Neural progenitor cell (in vitro differentiated cells): ENCODE measurements at regions not wholly inside any gene's neighbourhood (a gene's known extent, or its start where the extent isn't known, plus 50 kb on each side); places are given as distances from the start of the nearest gene placed in this dataset.

Experiments
- DNase-seq: peaks from one replicate; pipeline ENCODE4 v3.0.0-alpha.2; 2016; ENCODE audit warnings: low spot score
- H2AFZ ChIP-seq: fragments of 200-600 bp; sonication (generic); replicated peaks from 2 replicates; pipeline ENCODE4 v1.6.1; 2016; ENCODE audit warnings: antibody characterized with exemption
- H3F3A ChIP-seq: fragments of 200-600 bp; sonication (generic); 2 replicates; pipeline ENCODE4 v1.6.1; 2016; ENCODE audit warnings: antibody characterized with exemption, low read depth
- H3K27ac ChIP-seq: fragments of 200-600 bp; sonication (generic); 2 replicates; pipeline ENCODE4 v1.5.1; 2016; ENCODE audit warnings: mild to moderate bottlenecking
- H3K27me3 ChIP-seq: fragments of 200-600 bp; sonication (generic); 2 replicates; pipeline ENCODE4 v1.6.1; 2016; ENCODE audit warnings: mild to moderate bottlenecking, moderate library complexity
- H3K36me3 ChIP-seq: fragments of 200-600 bp; sonication (generic); 2 replicates; pipeline ENCODE4 v1.5.1; 2016
- H3K4me1 ChIP-seq: fragments of 200-600 bp; sonication (generic); 2 replicates; pipeline ENCODE4 v1.6.1; 2016; ENCODE audit warnings: mixed run types
- H3K4me2 ChIP-seq: fragments of 200-600 bp; sonication (generic); 2 replicates; pipeline ENCODE4 v1.6.1; 2016
- H3K4me3 ChIP-seq: fragments of 200-600 bp; sonication (generic); 2 replicates; pipeline ENCODE4 v1.5.1; 2016
- H3K79me2 ChIP-seq: fragments of 200-600 bp; sonication (generic); 2 replicates; pipeline ENCODE4 v1.6.1; 2016; ENCODE audit warnings: low read depth
- H3K9ac ChIP-seq: fragments of 200-600 bp; sonication (generic); 2 replicates; pipeline ENCODE4 v1.6.1; 2016
- H3K9me3 ChIP-seq: fragments of 200-600 bp; sonication (generic); 2 replicates; pipeline ENCODE4 v1.5.1; 2016; ENCODE audit warnings: low read depth
- H4K20me1 ChIP-seq: fragments of 200-600 bp; sonication (generic); 2 replicates; pipeline ENCODE4 v1.6.1; 2016; ENCODE audit warnings: low read depth
- H3K27ac Mint-ChIP-seq: 3 replicates; pipeline ENCODE4 v1.8.0; 2021; ENCODE audit warnings: mixed read lengths
- H3K27me3 Mint-ChIP-seq: 2 replicates; pipeline ENCODE4 v1.8.0; 2022; ENCODE audit warnings: low read depth, mild to moderate bottlenecking, inconsistent platforms, moderate library complexity, mixed read lengths; ENCODE audit not compliant: insufficient read depth
- H3K36me3 Mint-ChIP-seq: 3 replicates; pipeline ENCODE4 v1.8.0; 2021; ENCODE audit warnings: mixed read lengths
- H3K4me1 Mint-ChIP-seq: 3 replicates; pipeline ENCODE4 v1.8.0; 2021; ENCODE audit warnings: mixed read lengths
- H3K4me3 Mint-ChIP-seq: 3 replicates; pipeline ENCODE4 v1.8.0; 2021; ENCODE audit warnings: mild to moderate bottlenecking, moderate library complexity, mixed read lengths
- H3K9me3 Mint-ChIP-seq: 3 replicates; pipeline ENCODE4 v1.8.0; 2020; ENCODE audit warnings: mixed read lengths
- EZH2 ChIP-seq: fragments of 200-600 bp; sonication (generic); IDR thresholded peaks from 2 replicates; pipeline ENCODE4 v1.6.1; 2017; ENCODE audit warnings: antibody characterized with exemption, mild to moderate bottlenecking, moderate library complexity
- EZH2phosphoT487 ChIP-seq: fragments of 200-600 bp; sonication (generic); IDR thresholded peaks from 2 replicates; pipeline ENCODE4 v1.6.1; 2017; ENCODE audit warnings: antibody characterized with exemption
- TF ChIP-seq, protein P1 (sequence below): fragments of 200-600 bp; sonication (generic); IDR thresholded peaks from 2 replicates; pipeline ENCODE4 v1.5.1; 2017; ENCODE audit warnings: antibody characterized with exemption, mild to moderate bottlenecking

DNA sequence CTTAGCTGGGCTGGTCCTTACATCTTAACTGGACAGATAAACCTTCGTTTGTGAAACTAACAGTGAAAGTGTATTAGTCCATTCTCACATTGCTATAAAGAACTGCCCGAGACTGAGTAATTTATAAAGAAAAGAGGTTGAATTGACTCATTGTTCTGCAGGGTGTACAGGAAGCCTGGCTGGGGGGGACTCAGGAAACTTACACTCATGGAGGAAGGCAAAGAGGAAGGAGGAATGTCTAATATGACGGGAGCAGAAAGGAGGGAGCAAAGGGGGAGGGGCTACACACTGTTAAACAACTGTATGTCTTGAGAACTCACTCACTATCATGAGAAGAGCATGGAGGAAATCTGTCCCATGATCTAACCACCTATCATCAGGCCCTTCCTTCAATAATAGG lies 1566.5 kb upstream of the PCDH7 start:
- Mint-ChIP-seq H3K4me1 (no peaks in the 10 kb centered on the region), H3K36me3 (no peaks in the 10 kb centered on the region), H3K4me3 (no peak overlapping the region), H3K27me3 (no peaks in the 10 kb centered on the region), H3K27ac (no peak overlapping the region), H3K9me3 (peaks cover 2% of the 10 kb centered on the region)
- no peaks in the 10 kb centered on the region for H4K20me1 ChIP-seq
- H3K79me2 ChIP-seq, result no peaks in the 10 kb centered on the region
- H3K27ac ChIP-seq, result no peak overlapping the region
- H3F3A ChIP-seq, result no peaks in the 10 kb centered on the region
- no peaks in the 10 kb centered on the region for H3K36me3 ChIP-seq
- H3K9me3 ChIP-seq, result no peaks in the 10 kb centered on the region
- H3K4me2 ChIP-seq, result no peak overlapping the region
- no peak overlapping the region for H3K9ac ChIP-seq
- H3K4me1 ChIP-seq, result no peaks in the 10 kb centered on the region
- DNase-seq, result no peak
- no peak overlapping the region for H2AFZ ChIP-seq
- H3K27me3 ChIP-seq, result no peaks in the 10 kb centered on the region
- TF ChIP-seq EZH2phosphoT487, result no peak
- TF ChIP-seq, protein P1, sequence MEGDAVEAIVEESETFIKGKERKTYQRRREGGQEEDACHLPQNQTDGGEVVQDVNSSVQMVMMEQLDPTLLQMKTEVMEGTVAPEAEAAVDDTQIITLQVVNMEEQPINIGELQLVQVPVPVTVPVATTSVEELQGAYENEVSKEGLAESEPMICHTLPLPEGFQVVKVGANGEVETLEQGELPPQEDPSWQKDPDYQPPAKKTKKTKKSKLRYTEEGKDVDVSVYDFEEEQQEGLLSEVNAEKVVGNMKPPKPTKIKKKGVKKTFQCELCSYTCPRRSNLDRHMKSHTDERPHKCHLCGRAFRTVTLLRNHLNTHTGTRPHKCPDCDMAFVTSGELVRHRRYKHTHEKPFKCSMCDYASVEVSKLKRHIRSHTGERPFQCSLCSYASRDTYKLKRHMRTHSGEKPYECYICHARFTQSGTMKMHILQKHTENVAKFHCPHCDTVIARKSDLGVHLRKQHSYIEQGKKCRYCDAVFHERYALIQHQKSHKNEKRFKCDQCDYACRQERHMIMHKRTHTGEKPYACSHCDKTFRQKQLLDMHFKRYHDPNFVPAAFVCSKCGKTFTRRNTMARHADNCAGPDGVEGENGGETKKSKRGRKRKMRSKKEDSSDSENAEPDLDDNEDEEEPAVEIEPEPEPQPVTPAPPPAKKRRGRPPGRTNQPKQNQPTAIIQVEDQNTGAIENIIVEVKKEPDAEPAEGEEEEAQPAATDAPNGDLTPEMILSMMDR, result no peak
- TF ChIP-seq EZH2, result no peak
- no peak overlapping the region for H3K4me3 ChIP-seq

DNA sequence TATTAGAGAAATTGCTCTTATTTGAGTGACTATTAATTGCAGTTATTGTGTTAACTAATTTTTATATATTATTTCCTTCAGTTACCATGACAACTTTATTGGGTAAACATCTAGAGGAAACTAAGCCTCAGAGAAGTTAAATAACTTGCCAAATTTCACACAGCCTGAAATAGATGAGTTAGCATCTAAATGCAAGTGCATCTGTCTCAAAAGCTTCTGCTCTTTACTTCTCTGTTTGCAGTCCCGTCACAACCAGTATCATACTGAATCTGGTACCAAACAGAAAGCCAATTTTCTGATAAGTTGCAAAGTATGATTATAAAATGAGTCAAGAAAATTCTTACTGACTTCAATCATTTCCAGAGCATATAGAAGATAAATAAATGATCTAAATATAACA lies 1544.9 kb upstream of the PCDH7 start:
- no peak overlapping the region for H3K4me3 Mint-ChIP-seq
- no peaks in the 10 kb centered on the region for H3K36me3 Mint-ChIP-seq
- no peak for TF ChIP-seq EZH2phosphoT487
- TF ChIP-seq, protein P1, result no peak
- TF ChIP-seq EZH2, result no peak
- no peak for DNase-seq
- Histone ChIP-seq H3K79me2 (no peaks in the 10 kb centered on the region), H3K4me2 (no peak overlapping the region), H4K20me1 (no peaks in the 10 kb centered on the region), H3K4me3 (no peak overlapping the region), H2AFZ (no peak overlapping the region), H3F3A (no peaks in the 10 kb centered on the region), H3K27me3 (no peaks in the 10 kb centered on the region), H3K27ac (no peak overlapping the region), H3K4me1 (peaks cover 3% of the 10 kb centered on the region), H3K9ac (no peak overlapping the region), H3K9me3 (no peaks in the 10 kb centered on the region), H3K36me3 (no peaks in the 10 kb centered on the region)
- H3K9me3 Mint-ChIP-seq, result peaks cover 6% of the 10 kb centered on the region
- H3K27ac Mint-ChIP-seq, result no peak overlapping the region
- H3K4me1 Mint-ChIP-seq, result no peaks in the 10 kb centered on the region
- no peaks in the 10 kb centered on the region for H3K27me3 Mint-ChIP-seq

DNA sequence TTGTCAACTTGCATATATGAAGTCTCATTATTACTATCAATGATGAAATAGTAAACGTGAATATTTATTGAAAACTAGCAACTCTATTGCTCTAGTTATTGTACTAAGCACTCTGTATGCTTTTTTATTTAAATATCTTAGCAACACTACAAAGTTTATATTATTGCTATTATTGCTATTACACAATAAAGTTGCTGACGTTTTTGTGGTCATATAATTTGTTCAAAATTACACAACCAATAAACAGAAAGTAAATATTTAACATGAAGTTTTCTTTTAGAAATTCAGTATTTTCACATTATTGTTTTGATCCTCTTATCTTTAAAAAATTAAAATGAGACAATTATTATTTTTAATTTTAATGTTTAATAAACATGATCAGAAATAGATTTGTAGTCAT lies 1521.1 kb upstream of the PCDH7 start:
- Histone ChIP-seq H3K27me3 (no peaks in the 10 kb centered on the region), H3K4me2 (no peak overlapping the region), H3K4me1 (no peaks in the 10 kb centered on the region), H4K20me1 (no peaks in the 10 kb centered on the region), H3F3A (no peaks in the 10 kb centered on the region), H3K79me2 (no peaks in the 10 kb centered on the region), H2AFZ (no peak overlapping the region), H3K4me3 (no peak overlapping the region), H3K9ac (no peak overlapping the region), H3K36me3 (no peaks in the 10 kb centered on the region), H3K9me3 (no peaks in the 10 kb centered on the region), H3K27ac (no peak overlapping the region)
- H3K27me3 Mint-ChIP-seq, result no peaks in the 10 kb centered on the region
- DNase-seq, result no peak
- H3K9me3 Mint-ChIP-seq, result peaks cover 2% of the 10 kb centered on the region
- TF ChIP-seq EZH2phosphoT487, result no peak
- TF ChIP-seq, protein P1, result no peak
- TF ChIP-seq EZH2, result no peak
- H3K4me3 Mint-ChIP-seq, result no peak overlapping the region
- H3K27ac Mint-ChIP-seq, result no peak overlapping the region
- no peaks in the 10 kb centered on the region for H3K4me1 Mint-ChIP-seq
- H3K36me3 Mint-ChIP-seq, result no peaks in the 10 kb centered on the region

DNA sequence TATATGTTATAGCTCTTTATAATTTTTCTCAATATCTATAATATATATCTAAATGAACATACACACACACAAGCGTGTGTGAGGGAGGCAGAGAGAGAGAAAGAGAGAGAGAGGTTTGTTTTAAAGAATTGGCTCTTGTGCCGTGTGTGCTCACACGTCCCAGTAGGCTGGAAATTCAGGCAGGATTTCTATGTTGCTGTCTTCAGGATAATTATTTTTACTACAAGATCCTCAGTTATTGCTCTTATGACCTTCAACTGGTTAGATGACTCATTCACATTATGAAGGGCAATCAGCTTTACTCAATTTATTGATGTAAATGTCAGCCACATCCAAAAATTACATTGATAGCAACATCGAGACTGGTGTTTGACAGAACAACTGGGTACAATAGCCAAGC lies 1520.7 kb upstream of the PCDH7 start:
- no peak overlapping the region for H3K27ac ChIP-seq
- TF ChIP-seq, protein P1, result no peak
- TF ChIP-seq EZH2phosphoT487 (no peak), EZH2 (no peak)
- Mint-ChIP-seq H3K9me3 (peaks cover 2% of the 10 kb centered on the region), H3K27me3 (no peaks in the 10 kb centered on the region), H3K36me3 (no peaks in the 10 kb centered on the region), H3K4me1 (no peaks in the 10 kb centered on the region), H3K27ac (no peak overlapping the region), H3K4me3 (no peak overlapping the region)
- no peaks in the 10 kb centered on the region for H4K20me1 ChIP-seq
- H3K9ac ChIP-seq, result no peak overlapping the region
- H3K36me3 ChIP-seq, result no peaks in the 10 kb centered on the region
- H3K4me3 ChIP-seq, result no peak overlapping the region
- H3K4me1 ChIP-seq, result no peaks in the 10 kb centered on the region
- H3K79me2 ChIP-seq, result no peaks in the 10 kb centered on the region
- H3K9me3 ChIP-seq, result no peaks in the 10 kb centered on the region
- no peaks in the 10 kb centered on the region for H3F3A ChIP-seq
- DNase-seq, result no peak
- no peak overlapping the region for H3K4me2 ChIP-seq
- H2AFZ ChIP-seq, result no peak overlapping the region
- H3K27me3 ChIP-seq, result no peaks in the 10 kb centered on the region
